ENCODE measurements at regions not wholly inside any gene's neighbourhood (a gene's known extent, or its start where the extent isn't known, plus 50 kb on each side); places are given as distances from the start of the nearest gene placed in this dataset.

GRCh38 chr7:15886626-15887025, 200.1 kb upstream of the MEOX2 start:
- TF ChIP-seq CTCF (IDR thresholded peaks at IDR 0.05), result no peak
- no peak for ATAC-seq
- 95% methylated on average over 1 of the region's 1 CpG for WGBS, 2 donors
- Histone ChIP-seq H3K9me3 (peaks cover 0 to 7% (median 0%) of the 10 kb centered on the region in 11 donors), H3K27ac (no peak overlapping the region), H3K4me3 (no peak overlapping the region), H3K36me3 (no peaks in the 10 kb centered on the region), H3K4me1 (peaks cover 0 to 13% (median 0%) of the 10 kb centered on the region in 9 donors), H3K27me3 (no peaks in the 10 kb centered on the region)
- DNase-seq, result no peak
- intact Hi-C loops (cut with DNase I), result no loop called here

GRCh38 chr7:15885678-15886077, 199.2 kb upstream of the MEOX2 start:
- DNase-seq (no peak), ATAC-seq (no peak)
- 91 to 95% methylated on average over 2 of the region's 2 CpGs for WGBS, 2 donors
- Histone ChIP-seq H3K27ac (no peak overlapping the region), H3K9me3 (peaks cover 0 to 15% (median 6%) of the 10 kb centered on the region in 11 donors), H3K27me3 (no peaks in the 10 kb centered on the region), H3K36me3 (no peaks in the 10 kb centered on the region), H3K4me1 (peaks cover 0 to 13% (median 0%) of the 10 kb centered on the region in 9 donors), H3K4me3 (no peak overlapping the region)
- intact Hi-C loops (cut with DNase I), result no loop called here
- no peak for TF ChIP-seq CTCF (IDR thresholded peaks at IDR 0.05)

GRCh38 chr7:15874774-15875173, 188.3 kb upstream of the MEOX2 start:
- Histone ChIP-seq H3K4me1 (peaks cover 0 to 12% (median 0%) of the 10 kb centered on the region in 9 donors), H3K27me3 (no peaks in the 10 kb centered on the region), H3K4me3 (no peak overlapping the region), H3K9me3 (peaks cover 0 to 9% (median 0%) of the 10 kb centered on the region in 11 donors), H3K27ac (peak overlapping the region in 3 of 10 donors; percentile 17 to 47 (median 21)), H3K36me3 (no peaks in the 10 kb centered on the region)
- peak in 4 of 8 donors; percentile 41 to 58 (median 50) for ATAC-seq
- intact Hi-C loops (cut with DNase I), result no loop called here
- no peak for DNase-seq
- no peak for TF ChIP-seq CTCF (IDR thresholded peaks at IDR 0.05)

- Histone ChIP-seq H3K9me3 (no peaks in the 10 kb centered on the region), H3K36me3 (no peaks in the 10 kb centered on the region), H3K27ac (no peak overlapping the region), H3K4me1 (peaks cover 0 to 10% (median 0%) of the 10 kb centered on the region in 9 donors), H3K27me3 (no peaks in the 10 kb centered on the region), H3K4me3 (no peak overlapping the region)
- no peak for ATAC-seq
- DNase-seq, result no peak
- WGBS, 2 donors, result 80 to 89% methylated on average over 1 of the region's 1 CpG
- TF ChIP-seq CTCF (IDR thresholded peaks at IDR 0.05), result no peak
- intact Hi-C loops (cut with DNase I), result no loop called here
These were observed 183.9 kb upstream of the MEOX2 start for GRCh38 chr7:15870347-15870746.

All from heart right ventricle (tissue), 16 donors.